ENCODE measurements at regions not wholly inside any gene's neighbourhood (a gene's known extent, or its start where the extent isn't known, plus 50 kb on each side); places are given as distances from the start of the nearest gene placed in this dataset.
"Not testable (repeated sequence)": the region's sequence is repeated elsewhere in the genome, so short reads cannot be mapped to it uniquely, and the experiment has no call there.

DNA sequence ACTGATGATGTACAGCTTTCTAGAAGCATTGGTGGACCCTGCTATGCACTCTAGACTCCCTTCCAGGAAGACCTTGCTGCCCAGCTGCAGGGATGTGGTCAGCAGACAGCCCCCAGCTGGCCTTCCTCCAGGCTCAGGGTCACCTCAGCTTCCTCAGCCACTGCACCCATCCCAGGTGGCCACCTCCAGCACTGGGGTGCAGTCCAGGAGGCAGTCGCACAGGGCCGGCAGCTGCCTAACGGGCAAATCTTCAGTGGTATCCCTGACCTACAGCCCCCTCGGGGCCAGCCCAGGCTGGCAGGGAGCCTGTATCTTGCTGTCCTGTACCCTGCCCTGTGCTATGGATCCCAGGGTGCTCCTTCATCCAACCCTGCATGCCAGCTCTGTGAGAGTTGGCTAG lies 81.8 kb downstream of the GADD45G start:
- peaks cover 3% of the 10 kb centered on the region for H3K27me3 Mint-ChIP-seq (ENCODE audit: unreplicated experiment)

GRCh38 chr9:89687188-89687587 lies 82.4 kb downstream of the GADD45G start:
- no peak for DNase-seq (ENCODE audit: extremely low spot score, unreplicated experiment)
- peaks cover 3% of the 10 kb centered on the region for H3K27me3 Mint-ChIP-seq (ENCODE audit: unreplicated experiment)
- no peak overlapping the region for H3K27ac Mint-ChIP-seq (ENCODE audit: unreplicated experiment)
- TF ChIP-seq, protein P1, sequence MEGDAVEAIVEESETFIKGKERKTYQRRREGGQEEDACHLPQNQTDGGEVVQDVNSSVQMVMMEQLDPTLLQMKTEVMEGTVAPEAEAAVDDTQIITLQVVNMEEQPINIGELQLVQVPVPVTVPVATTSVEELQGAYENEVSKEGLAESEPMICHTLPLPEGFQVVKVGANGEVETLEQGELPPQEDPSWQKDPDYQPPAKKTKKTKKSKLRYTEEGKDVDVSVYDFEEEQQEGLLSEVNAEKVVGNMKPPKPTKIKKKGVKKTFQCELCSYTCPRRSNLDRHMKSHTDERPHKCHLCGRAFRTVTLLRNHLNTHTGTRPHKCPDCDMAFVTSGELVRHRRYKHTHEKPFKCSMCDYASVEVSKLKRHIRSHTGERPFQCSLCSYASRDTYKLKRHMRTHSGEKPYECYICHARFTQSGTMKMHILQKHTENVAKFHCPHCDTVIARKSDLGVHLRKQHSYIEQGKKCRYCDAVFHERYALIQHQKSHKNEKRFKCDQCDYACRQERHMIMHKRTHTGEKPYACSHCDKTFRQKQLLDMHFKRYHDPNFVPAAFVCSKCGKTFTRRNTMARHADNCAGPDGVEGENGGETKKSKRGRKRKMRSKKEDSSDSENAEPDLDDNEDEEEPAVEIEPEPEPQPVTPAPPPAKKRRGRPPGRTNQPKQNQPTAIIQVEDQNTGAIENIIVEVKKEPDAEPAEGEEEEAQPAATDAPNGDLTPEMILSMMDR (IDR thresholded peaks at IDR 0.05) = no peak
- H3K9me3 Mint-ChIP-seq (ENCODE audit: unreplicated experiment) = no peaks in the 10 kb centered on the region
- H3K4me3 Mint-ChIP-seq (ENCODE audit: unreplicated experiment) = no peak overlapping the region
- H3K36me3 Mint-ChIP-seq (ENCODE audit: unreplicated experiment) = no peaks in the 10 kb centered on the region
- H3K4me1 Mint-ChIP-seq (ENCODE audit: unreplicated experiment) = peaks cover 2% of the 10 kb centered on the region

More for the DNA sequence above, 81.8 kb downstream of the GADD45G start:
- Mint-ChIP-seq H3K36me3 (ENCODE audit: unreplicated experiment) (no peaks in the 10 kb centered on the region), H3K4me3 (ENCODE audit: unreplicated experiment) (no peak overlapping the region), H3K9me3 (ENCODE audit: unreplicated experiment) (no peaks in the 10 kb centered on the region), H3K4me1 (ENCODE audit: unreplicated experiment) (peaks cover 2% of the 10 kb centered on the region), H3K27ac (ENCODE audit: unreplicated experiment) (no peak overlapping the region)
- DNase-seq (ENCODE audit: extremely low spot score, unreplicated experiment) = no peak
- TF ChIP-seq, protein P1 (IDR thresholded peaks at IDR 0.05) = no peak

GRCh38 chr9:89687848-89688247 lies 83.0 kb downstream of the GADD45G start:
- Mint-ChIP-seq H3K4me3 (ENCODE audit: unreplicated experiment) (no peak overlapping the region), H3K27ac (ENCODE audit: unreplicated experiment) (no peak overlapping the region), H3K27me3 (ENCODE audit: unreplicated experiment) (peaks cover 3% of the 10 kb centered on the region), H3K9me3 (ENCODE audit: unreplicated experiment) (no peaks in the 10 kb centered on the region), H3K4me1 (ENCODE audit: unreplicated experiment) (peaks cover 2% of the 10 kb centered on the region), H3K36me3 (ENCODE audit: unreplicated experiment) (no peaks in the 10 kb centered on the region)
- DNase-seq (ENCODE audit: extremely low spot score, unreplicated experiment) = no peak
- TF ChIP-seq, protein P1 (IDR thresholded peaks at IDR 0.05) = no peak

DNA sequence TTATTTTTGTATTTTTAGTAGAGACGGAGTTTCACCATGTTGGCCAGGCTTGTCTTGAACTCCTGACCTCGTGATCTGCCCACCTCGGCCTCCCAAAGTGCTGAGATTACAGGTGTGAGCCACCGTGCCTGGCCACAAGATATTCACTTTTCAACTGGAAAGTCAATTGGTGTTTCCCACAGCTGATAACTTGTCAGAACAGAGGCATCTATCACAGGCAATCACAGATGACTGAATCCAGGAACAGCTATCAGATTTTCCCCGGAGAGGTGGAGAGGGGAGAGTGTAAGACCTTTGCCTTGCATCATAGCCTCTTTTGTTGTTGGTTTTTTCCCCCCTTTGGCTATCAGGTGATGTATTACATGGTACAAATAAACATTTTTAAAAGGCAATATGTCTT lies 84.5 kb downstream of the GADD45G start:
- H3K36me3 Mint-ChIP-seq (ENCODE audit: unreplicated experiment); H3K4me3 Mint-ChIP-seq (ENCODE audit: unreplicated experiment); H3K9me3 Mint-ChIP-seq (ENCODE audit: unreplicated experiment); DNase-seq (ENCODE audit: extremely low spot score, unreplicated experiment); H3K4me1 Mint-ChIP-seq (ENCODE audit: unreplicated experiment); H3K27me3 Mint-ChIP-seq (ENCODE audit: unreplicated experiment); H3K27ac Mint-ChIP-seq (ENCODE audit: unreplicated experiment): not testable (repeated sequence)

DNA sequence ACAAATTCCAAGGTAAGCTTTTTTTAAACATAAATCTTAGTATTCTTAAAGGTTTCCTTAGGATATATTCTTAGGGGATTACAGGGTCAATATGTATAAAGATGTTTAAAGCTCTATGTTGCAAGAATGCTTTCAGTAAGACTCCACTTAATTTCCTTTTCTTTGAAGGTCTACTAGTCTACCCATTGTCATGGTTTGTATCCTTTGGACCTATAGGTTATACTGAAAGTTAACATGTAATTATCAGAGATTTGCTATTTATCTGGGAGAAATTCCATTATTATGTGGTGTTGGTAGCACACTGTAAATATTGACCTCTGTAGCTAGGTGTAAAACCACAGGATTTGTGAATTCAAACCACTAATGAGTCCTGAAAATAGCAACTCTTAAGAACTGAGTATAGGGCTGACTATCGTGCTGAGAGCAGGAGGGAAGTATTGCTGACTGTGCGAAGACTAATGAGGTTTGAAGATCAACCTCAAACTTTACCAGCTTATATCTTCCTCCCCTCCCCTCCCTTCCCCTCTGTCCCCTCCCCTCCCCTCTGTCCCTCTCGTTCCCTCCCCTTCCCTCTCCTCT lies 85.6 kb downstream of the GADD45G start:
- H3K4me1 Mint-ChIP-seq (ENCODE audit: unreplicated experiment) = peaks cover 2% of the 10 kb centered on the region
- no peak overlapping the region for H3K4me3 Mint-ChIP-seq (ENCODE audit: unreplicated experiment)
- H3K9me3 Mint-ChIP-seq (ENCODE audit: unreplicated experiment) = no peaks in the 10 kb centered on the region
- no peaks in the 10 kb centered on the region for H3K36me3 Mint-ChIP-seq (ENCODE audit: unreplicated experiment)
- TF ChIP-seq, protein P1 (IDR thresholded peaks at IDR 0.05) = no peak
- H3K27me3 Mint-ChIP-seq (ENCODE audit: unreplicated experiment) = peaks cover 3% of the 10 kb centered on the region
- H3K27ac Mint-ChIP-seq (ENCODE audit: unreplicated experiment) = no peak overlapping the region
- DNase-seq (ENCODE audit: extremely low spot score, unreplicated experiment) = no peak

DNA sequence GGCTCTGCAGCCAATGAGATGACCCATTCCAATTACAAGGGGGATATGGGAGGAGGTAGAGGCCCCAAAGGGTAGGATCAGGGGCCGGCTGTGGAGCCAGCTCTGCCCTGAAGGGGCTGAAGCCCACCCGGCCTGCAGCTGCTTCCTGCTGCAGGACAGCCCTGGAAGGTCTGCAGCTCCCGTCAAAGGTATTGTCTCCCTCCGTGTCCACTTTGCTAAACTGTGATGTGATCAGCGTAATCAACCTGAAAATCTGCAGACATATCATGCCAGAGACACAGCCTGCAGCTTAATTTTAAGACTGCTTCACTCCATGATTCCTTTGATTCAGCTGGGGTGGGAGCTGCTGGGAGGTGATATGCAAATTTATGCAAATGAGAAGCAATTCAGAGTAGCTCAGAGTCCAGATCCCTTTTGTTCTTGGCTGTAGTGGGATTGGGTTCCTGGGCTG lies 90.7 kb downstream of the GADD45G start:
- no peak overlapping the region for H3K4me3 Mint-ChIP-seq (ENCODE audit: unreplicated experiment)
- no peaks in the 10 kb centered on the region for H3K27me3 Mint-ChIP-seq (ENCODE audit: unreplicated experiment)
- H3K9me3 Mint-ChIP-seq (ENCODE audit: unreplicated experiment) = no peaks in the 10 kb centered on the region
- no peaks in the 10 kb centered on the region for H3K4me1 Mint-ChIP-seq (ENCODE audit: unreplicated experiment)
- TF ChIP-seq, protein P1 (IDR thresholded peaks at IDR 0.05) = no peak
- no peaks in the 10 kb centered on the region for H3K36me3 Mint-ChIP-seq (ENCODE audit: unreplicated experiment)
- no peak for DNase-seq (ENCODE audit: extremely low spot score, unreplicated experiment)
- H3K27ac Mint-ChIP-seq (ENCODE audit: unreplicated experiment) = no peak overlapping the region

DNA sequence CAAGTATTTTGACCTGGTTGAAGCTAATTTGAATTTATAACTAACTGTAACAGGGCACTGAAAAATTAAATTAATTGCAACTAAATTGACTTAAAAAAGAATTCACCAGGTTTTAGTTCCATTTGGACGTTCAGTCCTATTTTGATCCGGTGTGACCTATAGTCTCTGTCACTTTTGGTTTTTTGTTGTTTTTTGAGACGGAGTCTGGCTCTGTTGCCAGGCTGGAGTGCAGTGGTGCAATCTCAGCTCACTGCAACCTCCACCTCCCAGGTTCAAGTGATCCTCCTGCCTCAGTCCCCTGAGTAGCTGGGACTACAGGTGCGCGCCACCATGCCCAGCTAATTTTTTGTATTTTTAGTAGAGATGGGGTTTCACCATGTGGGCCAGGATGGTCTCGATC lies 91.2 kb downstream of the GADD45G start:
- not testable (repeated sequence) for H3K36me3 Mint-ChIP-seq (ENCODE audit: unreplicated experiment); H3K27ac Mint-ChIP-seq (ENCODE audit: unreplicated experiment); H3K4me1 Mint-ChIP-seq (ENCODE audit: unreplicated experiment); H3K9me3 Mint-ChIP-seq (ENCODE audit: unreplicated experiment); H3K27me3 Mint-ChIP-seq (ENCODE audit: unreplicated experiment); H3K4me3 Mint-ChIP-seq (ENCODE audit: unreplicated experiment); DNase-seq (ENCODE audit: extremely low spot score, unreplicated experiment)
